SK-N-SH treated with all-trans-retinoic acid at 6 μM for 48 hours (cell line): ENCODE measurements at regions not wholly inside any gene's neighbourhood (a gene's known extent, or its start where the extent isn't known, plus 50 kb on each side); places are given as distances from the start of the nearest gene placed in this dataset.

Source experiments
- ATAC-seq: fragments of 200-7000 bp; cut with Tn5 transposase; 3 replicates; pipeline ENCODE4 v1.9.1; 2020; ENCODE audit warnings: mild to moderate bottlenecking, moderate library complexity
- ARNTL ChIP-seq: fragments of 450-650 bp; formaldehyde crosslinking; IDR thresholded peaks from 2 replicates; pipeline ENCODE4 v1.5.0; 2020; ENCODE audit warnings: low read depth, mild to moderate bottlenecking, moderate library complexity, borderline replicate concordance
- BACH2 ChIP-seq: fragments of 250-450 bp; sonication (Bioruptor Pico); IDR thresholded peaks from 2 replicates; pipeline ENCODE4 v1.9.0; 2021; ENCODE audit warnings: mild to moderate bottlenecking, borderline replicate concordance
- CREB5 ChIP-seq: fragments of 250-450 bp; sonication (Bioruptor Pico); IDR thresholded peaks from 2 replicates; pipeline ENCODE4 v1.5.1; 2020; ENCODE audit warnings: low read depth, mild to moderate bottlenecking, moderate library complexity
- CSDC2 ChIP-seq: fragments of 250-450 bp; sonication (Bioruptor Pico); IDR thresholded peaks from 2 replicates; pipeline ENCODE4 v1.5.0; 2020; ENCODE audit warnings: mild to moderate bottlenecking, moderate library complexity
- CSRNP3 ChIP-seq: fragments of 250-450 bp; sonication (Bioruptor Pico); IDR thresholded peaks from 2 replicates; pipeline ENCODE4 v1.5.1; 2021; ENCODE audit warnings: mild to moderate bottlenecking, moderate library complexity
- ESRRG ChIP-seq: fragments of 250-450 bp; sonication (Bioruptor Pico); IDR thresholded peaks from 2 replicates; pipeline ENCODE4 v1.6.1; 2021; ENCODE audit warnings: mild to moderate bottlenecking
- GLIS3 ChIP-seq: fragments of 250-450 bp; sonication (Bioruptor Pico); IDR thresholded peaks from 2 replicates; pipeline ENCODE4 v1.5.0; 2020; ENCODE audit warnings: mild to moderate bottlenecking, moderate library complexity
- ISL1 ChIP-seq: fragments of 250-450 bp; sonication (Bioruptor Pico); IDR thresholded peaks from 2 replicates; pipeline ENCODE4 v2.1.2; 2022; ENCODE audit warnings: mild to moderate bottlenecking, moderate library complexity
- OSR1 ChIP-seq: fragments of 250-450 bp; sonication (Bioruptor Pico); IDR thresholded peaks from 2 replicates; pipeline ENCODE4 v1.8.0; 2022; ENCODE audit warnings: moderate library complexity, mild to moderate bottlenecking, inconsistent platforms
- PATZ1 ChIP-seq: fragments of 250-450 bp; sonication (Bioruptor Pico); IDR thresholded peaks from 2 replicates; pipeline ENCODE4 v1.8.0; 2020; ENCODE audit warnings: mild to moderate bottlenecking, moderate library complexity, borderline replicate concordance
- POU6F1 ChIP-seq: fragments of 250-450 bp; sonication (Bioruptor Pico); IDR thresholded peaks from 2 replicates; pipeline ENCODE4 v1.8.0; 2021; ENCODE audit warnings: low read depth, mild to moderate bottlenecking, moderate library complexity, borderline replicate concordance
- PPARA ChIP-seq: fragments of 250-450 bp; sonication (Bioruptor Pico); IDR thresholded peaks from 2 replicates; pipeline ENCODE4 v1.5.0; 2020; ENCODE audit warnings: mild to moderate bottlenecking, borderline replicate concordance
- RARB ChIP-seq: fragments of 250-450 bp; sonication (Bioruptor Pico); IDR thresholded peaks from 2 replicates; pipeline ENCODE4 v1.8.0; 2021; ENCODE audit warnings: mild to moderate bottlenecking, moderate library complexity
- SNAI2 ChIP-seq: fragments of 250-450 bp; sonication (Bioruptor Pico); IDR thresholded peaks from 2 replicates; pipeline ENCODE4 v1.5.0; 2020; ENCODE audit warnings: mild to moderate bottlenecking, moderate library complexity
- TCF4 ChIP-seq: fragments of 250-450 bp; sonication (Bioruptor Pico); IDR thresholded peaks from 2 replicates; pipeline ENCODE4 v1.8.0; 2021; ENCODE audit warnings: mild to moderate bottlenecking, moderate library complexity, borderline replicate concordance
- TOX ChIP-seq: fragments of 250-450 bp; sonication (Bioruptor Pico); IDR thresholded peaks from 2 replicates; pipeline ENCODE4 v1.8.0; 2021; ENCODE audit warnings: mild to moderate bottlenecking, moderate library complexity, borderline replicate concordance
- TSHZ2 ChIP-seq: fragments of 250-450 bp; sonication (Bioruptor Pico); IDR thresholded peaks from 2 replicates; pipeline ENCODE4 v1.5.0; 2020; ENCODE audit warnings: mild to moderate bottlenecking, moderate library complexity
- ZC3H10 ChIP-seq: fragments of 250-450 bp; sonication (Bioruptor Pico); IDR thresholded peaks from 2 replicates; pipeline ENCODE4 v1.5.1; 2021; ENCODE audit warnings: mild to moderate bottlenecking, moderate library complexity
- ZFP3 ChIP-seq: fragments of 250-450 bp; sonication (Bioruptor Pico); IDR thresholded peaks from 2 replicates; pipeline ENCODE4 v1.5.0; 2020; ENCODE audit warnings: mild to moderate bottlenecking, moderate library complexity
- ZFP30 ChIP-seq: fragments of 450-650 bp; formaldehyde crosslinking; IDR thresholded peaks from 2 replicates; pipeline ENCODE4 v1.5.0; 2022; ENCODE audit warnings: mild to moderate bottlenecking, moderate library complexity
- ZNF565 ChIP-seq: fragments of 450-650 bp; formaldehyde crosslinking; conservative IDR thresholded peaks from 2 replicates; pipeline ENCODE4 v1.5.0; 2020; ENCODE audit warnings: low read depth, mild to moderate bottlenecking, moderate library complexity
- ZNF70 ChIP-seq: fragments of 450-650 bp; formaldehyde crosslinking; IDR thresholded peaks from 2 replicates; pipeline ENCODE4 v1.5.0; 2020; ENCODE audit warnings: mild to moderate bottlenecking, moderate library complexity
- ZNF8 ChIP-seq: fragments of 450-650 bp; formaldehyde crosslinking; IDR thresholded peaks from 2 replicates; pipeline ENCODE4 v1.5.0; 2020; ENCODE audit warnings: mild to moderate bottlenecking, moderate library complexity

- no peak for TF ChIP-seq ARNTL
- no peak for TF ChIP-seq TSHZ2 (CRISPR knock-in tag)
- no peak for TF ChIP-seq OSR1 (CRISPR knock-in tag)
- no peak for TF ChIP-seq ZNF8 (CRISPR knock-in tag)
- no peak for TF ChIP-seq ZC3H10
- TF ChIP-seq PPARA = no peak
- TF ChIP-seq ISL1 (CRISPR knock-in tag) = no peak
- TF ChIP-seq SNAI2 (CRISPR knock-in tag) = no peak
- no peak for TF ChIP-seq CSRNP3 (CRISPR knock-in tag)
- no peak for TF ChIP-seq ZNF565
- TF ChIP-seq TCF4 (CRISPR knock-in tag) = no peak
- no peak for TF ChIP-seq ESRRG (CRISPR knock-in tag)
- TF ChIP-seq CSDC2 (CRISPR knock-in tag) = no peak
- TF ChIP-seq ZFP3 (CRISPR knock-in tag) = no peak
- no peak for TF ChIP-seq POU6F1 (CRISPR knock-in tag)
- TF ChIP-seq BACH2 (CRISPR knock-in tag) = no peak
- TF ChIP-seq GLIS3 (CRISPR knock-in tag) = no peak
- TF ChIP-seq CREB5 = no peak
- ATAC-seq = no peak
These were observed 79.0 kb upstream of the TLR4 start for GRCh38 chr9:117625154-117625553.

- ATAC-seq = no peak
- TF ChIP-seq ZNF565 (no peak), ZFP3 (CRISPR knock-in tag) (no peak), TCF4 (CRISPR knock-in tag) (no peak), ZNF70 (no peak), ZNF8 (CRISPR knock-in tag) (no peak), RARB (CRISPR knock-in tag) (no peak), ZFP30 (CRISPR knock-in tag) (no peak), CSDC2 (CRISPR knock-in tag) (no peak), TOX (CRISPR knock-in tag) (no peak), CREB5 (no peak), PATZ1 (CRISPR knock-in tag) (no peak), SNAI2 (CRISPR knock-in tag) (no peak), CSRNP3 (CRISPR knock-in tag) (no peak)
These were observed 80.1 kb upstream of the TLR4 start for GRCh38 chr9:117624106-117624505.
